GM12872 (cell line): ENCODE measurements at regions not wholly inside any gene's neighbourhood (a gene's known extent, or its start where the extent isn't known, plus 50 kb on each side); places are given as distances from the start of the nearest gene placed in this dataset.
A peak's percentile ranks its signal among the peaks of the same experiment; 100 is the strongest.

Experiments
- TF ChIP-seq, protein P1 (sequence below): IDR thresholded peaks from 3 replicates; pipeline ENCODE4 v1.5.1; 2011; ENCODE audit warnings: low read depth, mild to moderate bottlenecking, low read length, moderate library complexity; ENCODE audit not compliant: insufficient read depth

DNA sequence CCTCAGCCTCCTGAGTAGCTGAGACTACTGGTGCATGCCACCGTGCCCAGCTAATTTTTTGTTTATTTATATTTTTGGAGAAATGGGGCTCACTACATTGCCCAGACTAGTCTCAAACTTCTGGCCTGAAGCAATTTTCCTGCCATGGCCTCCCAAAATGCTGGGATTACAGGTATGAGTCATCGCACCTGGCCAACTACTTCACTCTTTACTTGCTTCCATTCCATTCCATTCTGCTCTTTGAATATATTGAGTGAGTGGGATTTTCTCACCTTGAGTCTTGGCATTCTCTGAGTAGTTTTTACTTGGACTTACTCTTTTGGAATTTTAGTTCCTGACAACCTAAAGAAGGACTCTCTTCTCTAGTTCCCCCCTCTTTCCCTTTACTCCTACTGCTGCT lies 93.8 kb upstream of the UNC13C start:
- TF ChIP-seq, protein P1, sequence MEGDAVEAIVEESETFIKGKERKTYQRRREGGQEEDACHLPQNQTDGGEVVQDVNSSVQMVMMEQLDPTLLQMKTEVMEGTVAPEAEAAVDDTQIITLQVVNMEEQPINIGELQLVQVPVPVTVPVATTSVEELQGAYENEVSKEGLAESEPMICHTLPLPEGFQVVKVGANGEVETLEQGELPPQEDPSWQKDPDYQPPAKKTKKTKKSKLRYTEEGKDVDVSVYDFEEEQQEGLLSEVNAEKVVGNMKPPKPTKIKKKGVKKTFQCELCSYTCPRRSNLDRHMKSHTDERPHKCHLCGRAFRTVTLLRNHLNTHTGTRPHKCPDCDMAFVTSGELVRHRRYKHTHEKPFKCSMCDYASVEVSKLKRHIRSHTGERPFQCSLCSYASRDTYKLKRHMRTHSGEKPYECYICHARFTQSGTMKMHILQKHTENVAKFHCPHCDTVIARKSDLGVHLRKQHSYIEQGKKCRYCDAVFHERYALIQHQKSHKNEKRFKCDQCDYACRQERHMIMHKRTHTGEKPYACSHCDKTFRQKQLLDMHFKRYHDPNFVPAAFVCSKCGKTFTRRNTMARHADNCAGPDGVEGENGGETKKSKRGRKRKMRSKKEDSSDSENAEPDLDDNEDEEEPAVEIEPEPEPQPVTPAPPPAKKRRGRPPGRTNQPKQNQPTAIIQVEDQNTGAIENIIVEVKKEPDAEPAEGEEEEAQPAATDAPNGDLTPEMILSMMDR = no peak

DNA sequence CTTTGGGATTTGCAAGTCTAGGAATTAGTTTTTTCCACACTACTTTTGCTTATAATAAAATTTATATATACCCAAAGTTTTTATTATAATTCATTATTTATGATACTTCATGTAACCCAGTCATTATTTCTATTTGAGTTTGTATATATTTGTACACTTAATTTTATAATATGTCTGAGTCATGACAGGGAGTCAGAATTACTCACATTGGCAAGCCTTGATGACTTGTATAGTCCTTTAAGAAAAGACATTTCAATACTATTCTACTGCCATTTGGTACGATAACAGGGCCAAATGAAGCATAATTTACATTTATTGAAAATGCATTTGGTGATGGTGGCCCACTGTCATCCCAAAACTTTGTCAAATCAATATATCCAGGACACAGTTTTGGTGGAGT lies 95.9 kb upstream of the UNC13C start:
- TF ChIP-seq, protein P1 = no peak

DNA sequence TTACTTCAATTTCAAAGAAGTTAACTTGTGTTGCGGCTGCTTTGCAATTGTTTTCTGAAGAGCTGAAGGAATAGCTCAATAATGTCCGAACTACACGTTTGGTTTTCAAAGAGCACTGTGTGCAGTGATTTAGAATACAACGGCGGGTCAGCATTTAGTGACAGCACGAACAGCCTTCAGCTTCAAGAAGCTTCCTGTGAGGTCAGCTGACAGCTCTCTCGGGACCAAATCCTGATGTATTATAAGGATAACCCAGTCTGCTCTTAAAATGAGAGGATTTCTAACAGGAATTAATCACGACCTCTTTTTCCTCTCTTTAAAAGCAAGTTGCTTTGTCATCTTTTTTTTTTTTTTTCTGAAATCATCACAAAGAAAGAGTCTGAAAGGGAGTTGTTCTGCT lies 97.9 kb upstream of the UNC13C start:
- TF ChIP-seq, protein P1 = no peak

DNA sequence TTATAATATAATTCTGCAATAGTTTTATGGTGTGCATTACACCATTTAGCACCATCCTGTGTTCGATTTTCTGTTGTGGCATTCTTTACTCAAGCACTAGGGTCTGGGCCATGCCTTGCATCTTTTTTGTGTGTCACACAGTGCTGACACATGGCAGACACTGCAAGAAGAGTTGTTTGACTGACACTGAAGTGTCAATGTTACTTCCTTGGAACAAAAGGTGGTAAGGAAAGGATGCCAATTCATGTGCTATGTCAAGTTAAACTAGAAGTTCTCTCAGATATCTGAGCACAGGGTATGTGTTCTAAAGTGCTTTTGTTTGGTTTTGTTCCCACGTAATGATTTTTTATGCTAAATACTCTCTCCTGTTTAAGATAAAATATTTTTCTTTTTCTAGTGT lies 102.5 kb upstream of the UNC13C start:
- TF ChIP-seq, protein P1 = no peak

DNA sequence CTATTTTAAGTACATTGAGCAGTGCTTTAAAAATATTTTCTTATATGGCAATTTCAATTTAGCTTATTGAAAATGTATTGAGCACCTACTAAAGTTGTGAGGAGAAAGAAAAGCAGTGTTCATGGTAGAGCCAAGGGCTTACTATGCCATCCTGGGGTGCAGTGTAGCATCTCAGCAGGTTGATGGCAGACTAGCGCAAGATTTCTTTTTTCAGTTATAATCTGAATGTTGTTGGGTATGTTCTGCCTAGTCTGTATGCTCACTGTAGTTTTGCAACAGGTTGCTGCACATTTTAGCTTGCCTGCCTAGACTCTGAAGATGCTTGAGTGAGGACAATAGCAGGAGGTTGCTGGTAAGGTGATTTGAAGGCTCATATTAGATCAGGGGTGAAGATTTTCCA lies 103.1 kb upstream of the UNC13C start:
- TF ChIP-seq, protein P1 = no peak

DNA sequence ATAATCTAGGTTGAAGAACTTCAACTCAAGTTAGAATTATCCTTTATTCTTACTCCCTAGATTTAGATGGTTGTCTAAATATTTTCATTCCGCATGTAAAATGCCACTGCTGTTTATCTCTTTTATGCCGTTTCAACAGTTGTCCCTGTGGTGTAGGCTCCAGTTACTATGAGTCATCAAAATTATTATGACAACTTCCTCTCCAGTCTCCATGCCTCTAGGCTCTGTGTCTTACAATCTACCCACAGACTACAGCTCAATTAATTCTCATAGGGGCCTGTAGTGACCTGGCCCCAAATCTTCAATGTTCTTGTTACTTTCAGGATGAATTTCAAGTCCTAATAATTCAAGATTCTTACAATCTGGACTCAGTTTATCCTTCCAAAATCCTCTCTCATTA lies 105.8 kb upstream of the UNC13C start:
- TF ChIP-seq, protein P1 = no peak

DNA sequence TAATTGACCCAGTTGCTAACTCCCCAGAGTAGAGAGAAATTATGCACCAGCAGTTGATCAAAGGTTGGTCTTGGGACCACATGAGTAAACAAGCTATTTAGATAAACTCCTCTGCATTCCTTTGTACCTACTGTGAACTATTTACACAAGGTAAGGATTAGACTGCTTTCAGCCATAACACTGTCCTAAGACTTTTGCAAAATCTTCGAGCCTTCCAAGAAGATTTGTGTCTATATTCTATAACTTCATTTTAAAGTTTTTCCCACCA lies 108.5 kb upstream of the UNC13C start:
- TF ChIP-seq, protein P1 = no peak

DNA sequence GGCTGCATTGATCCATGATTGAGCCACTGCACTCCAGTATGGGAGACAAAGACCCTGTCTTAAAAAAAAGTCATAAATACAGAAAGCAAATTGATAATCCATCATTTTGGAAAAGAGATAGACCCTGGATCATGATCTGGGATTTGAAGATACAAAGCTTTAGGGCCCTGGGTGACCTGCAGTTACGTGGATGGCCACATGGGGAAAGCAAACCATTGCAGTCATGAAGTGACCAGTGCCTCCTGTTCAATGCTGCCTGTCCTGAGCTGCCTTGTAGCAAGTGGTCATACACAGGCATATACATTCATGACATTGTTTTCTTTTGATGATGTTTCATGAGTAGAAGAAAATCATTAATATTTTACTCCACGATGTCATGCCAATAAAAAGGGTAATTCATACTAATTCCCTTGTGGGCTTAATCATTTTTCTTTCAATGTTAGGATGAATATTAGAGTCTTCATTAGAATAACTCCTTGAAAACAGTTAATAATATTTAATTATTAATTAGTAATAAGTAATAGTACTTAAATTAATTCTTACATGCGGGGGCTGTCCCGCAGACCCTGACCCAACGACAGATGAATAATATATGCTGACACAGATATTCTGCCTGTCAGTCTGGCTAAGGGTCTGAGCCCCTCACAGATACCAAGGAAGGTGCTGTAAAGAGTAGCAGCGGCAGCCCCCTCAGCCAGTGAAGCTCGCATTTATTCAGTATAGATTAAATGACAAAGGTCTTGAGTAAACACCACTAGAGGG lies 109.0 kb upstream of the UNC13C start:
- TF ChIP-seq, protein P1 = peak; percentile 56; the same call in 2 of the 3 replicates
